ENCODE measurements at regions not wholly inside any gene's neighbourhood (a gene's known extent, or its start where the extent isn't known, plus 50 kb on each side); places are given as distances from the start of the nearest gene placed in this dataset.
"Not testable (repeated sequence)": the region's sequence is repeated elsewhere in the genome, so short reads cannot be mapped to it uniquely, and the experiment has no call there.

DNA sequence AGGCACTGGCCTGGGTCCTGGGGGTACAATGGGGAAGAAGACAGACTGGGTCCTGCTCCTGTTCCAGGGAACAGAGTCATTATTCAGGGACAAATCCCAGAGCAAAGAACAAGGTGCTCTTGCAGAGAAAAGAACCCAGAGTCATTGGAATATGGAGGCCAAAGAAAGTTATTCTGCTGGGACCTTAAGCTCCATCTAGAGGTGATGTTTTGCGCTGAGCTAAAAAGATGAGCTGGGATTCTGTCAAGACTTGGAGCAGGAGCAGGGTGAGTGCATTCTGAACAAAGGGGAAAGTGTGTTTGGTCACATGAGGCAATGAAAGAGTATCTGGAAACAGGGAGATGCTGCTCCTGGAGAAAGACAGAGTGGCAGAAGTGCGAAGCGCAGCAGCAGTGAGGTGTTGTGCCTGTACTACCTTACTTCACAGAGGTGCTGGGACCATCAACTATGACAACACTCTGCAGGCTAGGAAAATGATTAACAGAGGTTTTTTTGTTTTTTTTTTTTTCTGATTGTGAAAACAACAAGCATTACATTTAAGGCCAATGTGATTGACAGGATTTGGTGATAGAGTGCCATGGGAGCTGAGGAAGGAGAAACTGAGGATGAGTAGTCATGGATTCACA lies 95.3 kb upstream of the TNFSF11 start:
- DNase-seq (ENCODE audit: low read depth) = peak; percentile 25

DNA sequence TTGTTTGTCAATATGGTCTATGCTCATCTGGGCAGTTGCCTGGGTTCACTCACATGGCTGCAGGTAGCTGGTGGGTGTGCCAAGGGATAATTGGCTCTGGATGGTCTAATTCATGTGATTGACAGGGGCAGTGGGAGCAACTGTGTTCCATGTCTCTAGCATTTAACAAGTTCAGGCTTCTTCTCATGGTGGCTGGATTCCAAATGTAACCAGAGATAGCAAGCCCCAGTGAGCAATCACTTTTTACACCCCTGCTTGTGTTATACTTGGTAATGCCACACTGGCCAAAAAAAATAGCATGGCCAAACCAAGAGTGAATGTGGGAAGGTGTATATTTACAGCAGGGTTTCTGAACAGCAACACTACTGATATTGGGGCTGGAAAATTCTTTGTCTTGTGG lies 89.6 kb upstream of the TNFSF11 start:
- peak; percentile 19 for DNase-seq (ENCODE audit: low read depth)

DNA sequence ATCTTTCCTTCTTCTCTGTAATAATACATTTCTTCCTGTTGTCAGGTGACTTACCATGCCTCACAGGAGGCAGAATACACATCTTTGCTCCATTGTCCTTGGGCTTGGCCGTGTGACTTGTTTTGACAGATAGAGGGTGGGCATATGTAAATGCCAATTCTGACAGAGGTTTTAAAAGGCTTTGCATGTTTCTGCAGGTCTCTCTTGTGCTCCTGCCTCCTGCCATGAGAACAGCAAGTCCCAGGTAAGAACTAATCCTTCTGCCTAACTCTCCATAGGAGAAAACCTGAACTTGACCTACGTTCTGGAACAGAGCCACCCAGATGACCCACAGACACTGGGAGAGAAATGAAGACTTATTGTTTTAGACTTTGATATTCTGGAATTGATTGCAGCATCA lies 88.7 kb upstream of the TNFSF11 start:
- no peak for DNase-seq (ENCODE audit: low read depth)

DNA sequence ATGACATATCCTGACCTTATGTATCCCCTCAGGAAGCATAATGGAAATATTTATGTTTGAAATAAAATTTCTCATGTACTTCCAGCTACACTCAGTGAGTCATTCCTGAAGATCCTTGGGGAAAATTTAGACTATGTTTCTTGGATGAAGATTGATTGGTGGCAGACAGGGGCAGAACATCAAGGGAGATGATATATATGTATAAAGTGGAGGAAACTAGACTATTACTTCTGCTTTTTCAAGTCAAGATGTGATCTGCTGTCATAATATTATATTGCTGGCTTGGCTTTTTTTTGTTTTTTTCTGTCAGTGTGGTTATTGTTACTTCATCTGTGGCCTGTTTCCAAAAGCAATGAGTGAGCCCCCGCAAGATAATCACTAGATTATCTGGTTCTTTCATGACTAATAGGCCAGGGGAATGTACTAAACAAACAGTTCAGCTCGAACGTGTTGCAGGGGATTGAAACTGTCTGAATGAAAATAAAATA lies 87.2 kb upstream of the TNFSF11 start:
- peak; percentile 76 for DNase-seq (ENCODE audit: low read depth)

DNA sequence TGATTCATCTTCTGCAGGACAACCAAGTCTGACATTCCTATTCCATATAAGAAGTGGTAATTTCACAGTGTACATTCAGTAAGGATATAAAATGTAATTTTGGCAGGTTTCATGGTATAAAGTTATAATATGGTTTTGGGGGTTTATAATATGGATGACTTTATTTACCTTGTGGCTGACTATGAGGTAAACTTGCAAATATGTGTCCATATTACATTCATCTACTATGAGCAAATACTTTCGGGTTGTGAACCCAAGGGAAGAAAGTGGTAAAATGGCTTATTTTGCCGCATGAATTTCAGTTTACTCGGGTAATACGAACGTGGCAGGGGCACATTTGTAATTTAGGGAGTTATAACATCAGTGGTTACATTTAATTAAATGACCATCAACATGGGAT lies 86.7 kb upstream of the TNFSF11 start:
- peak; percentile 27 for DNase-seq (ENCODE audit: low read depth)

DNA sequence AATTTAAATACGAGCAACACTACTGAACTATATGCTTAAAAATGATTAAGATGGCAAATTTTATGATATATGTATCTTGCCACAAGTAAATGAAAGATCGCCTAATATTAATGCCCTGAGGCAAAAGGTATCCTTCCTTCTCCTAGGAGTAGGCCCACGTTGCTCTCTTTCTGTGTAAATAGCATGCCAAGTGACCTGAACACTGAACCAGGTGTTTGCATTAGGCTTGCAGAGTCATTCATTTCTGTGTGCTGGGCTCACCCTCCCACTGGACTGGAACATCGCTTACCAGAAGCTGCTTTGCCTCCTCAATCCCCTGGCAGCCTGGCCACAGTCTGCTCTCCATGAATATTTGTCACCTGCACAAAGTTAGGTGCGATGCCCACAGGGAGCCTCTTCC lies 83.3 kb upstream of the TNFSF11 start:
- DNase-seq (ENCODE audit: low read depth) = no peak

DNA sequence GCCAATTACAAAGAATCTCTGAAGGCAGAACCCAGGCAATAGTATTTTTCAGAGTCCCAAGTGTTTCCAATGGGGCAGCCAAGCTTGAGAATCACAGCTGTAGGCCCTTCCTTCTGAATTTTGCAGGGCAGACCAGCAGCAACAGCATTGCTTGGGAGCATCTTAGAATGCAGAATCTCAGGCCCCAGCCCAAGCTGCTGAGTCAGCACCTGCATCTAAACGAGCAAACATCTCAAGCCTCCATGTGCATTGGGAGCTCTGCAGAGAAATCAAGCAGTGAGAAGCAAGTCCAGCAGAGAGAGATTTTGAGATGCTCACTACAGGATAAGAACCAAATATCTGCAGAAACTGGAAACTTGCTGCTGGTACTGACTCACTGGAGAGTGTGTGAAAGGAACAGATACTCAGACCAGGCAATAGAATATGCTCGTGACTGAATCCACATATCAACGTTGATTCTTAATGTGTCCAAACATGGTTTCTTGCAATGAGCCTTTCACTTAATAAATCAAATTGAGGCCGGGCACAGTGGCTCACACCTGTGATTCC lies 81.5 kb upstream of the TNFSF11 start:
- no peak for DNase-seq (ENCODE audit: low read depth)

DNA sequence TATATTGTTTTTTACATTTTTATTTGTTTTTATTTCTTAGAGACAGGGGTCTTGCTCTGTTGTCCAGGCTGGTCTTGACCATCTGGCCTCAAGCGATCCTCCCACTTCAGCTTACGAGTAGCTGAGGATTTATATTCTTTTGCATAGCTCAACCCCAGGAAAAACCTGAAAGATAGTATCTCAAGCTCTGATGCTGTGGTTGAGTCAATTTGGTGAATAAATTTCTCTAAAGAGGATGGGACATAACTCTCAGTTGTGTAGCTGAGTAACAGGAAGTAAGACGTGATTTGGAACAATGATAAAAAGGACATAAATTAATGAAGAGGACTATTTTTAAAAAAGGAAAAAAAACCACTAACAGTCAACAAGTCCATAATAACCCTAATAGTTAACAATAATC lies 79.8 kb upstream of the TNFSF11 start:
- DNase-seq (ENCODE audit: low read depth) = peak; percentile 62

DNA sequence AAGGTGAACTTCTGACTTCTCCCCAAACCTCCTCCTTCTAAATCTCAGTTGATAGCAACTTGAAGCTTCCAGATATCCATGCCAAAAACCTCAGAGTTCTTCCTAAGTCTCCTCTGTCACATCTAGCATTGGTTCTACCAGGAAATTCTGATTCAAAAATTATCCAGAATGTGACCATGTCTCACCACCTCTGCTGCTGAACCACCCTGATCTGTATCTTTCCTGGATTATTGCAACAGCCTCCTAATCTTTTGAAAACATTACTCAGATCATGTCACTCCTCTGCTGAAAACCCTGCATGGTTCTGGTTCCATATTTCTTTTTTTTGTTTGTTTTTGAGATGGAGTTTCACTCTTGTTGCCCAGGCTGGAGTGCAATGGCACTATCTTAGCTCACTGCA lies 78.7 kb upstream of the TNFSF11 start:
- peak; percentile 37 for DNase-seq (ENCODE audit: low read depth)

DNA sequence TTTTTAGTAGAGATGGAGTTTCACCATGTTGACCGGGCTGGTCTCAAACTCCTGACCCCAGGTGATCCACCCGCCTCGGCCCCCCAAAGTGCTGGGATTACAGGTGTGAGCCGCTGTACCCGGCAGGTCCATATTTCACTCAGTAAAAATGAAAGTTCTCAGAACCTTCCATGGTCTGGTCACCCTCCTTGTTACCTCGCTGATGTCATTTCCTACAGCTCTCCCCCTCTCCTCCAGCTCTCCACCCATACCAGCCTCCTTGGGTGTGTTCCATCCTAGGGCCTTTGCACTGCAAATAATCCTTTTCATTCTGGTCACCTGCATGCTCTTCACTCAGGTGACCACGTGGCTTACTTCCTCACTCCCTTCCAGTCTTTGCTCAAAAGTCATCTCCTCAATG lies 78.2 kb upstream of the TNFSF11 start:
- no peak for DNase-seq (ENCODE audit: low read depth)

DNA sequence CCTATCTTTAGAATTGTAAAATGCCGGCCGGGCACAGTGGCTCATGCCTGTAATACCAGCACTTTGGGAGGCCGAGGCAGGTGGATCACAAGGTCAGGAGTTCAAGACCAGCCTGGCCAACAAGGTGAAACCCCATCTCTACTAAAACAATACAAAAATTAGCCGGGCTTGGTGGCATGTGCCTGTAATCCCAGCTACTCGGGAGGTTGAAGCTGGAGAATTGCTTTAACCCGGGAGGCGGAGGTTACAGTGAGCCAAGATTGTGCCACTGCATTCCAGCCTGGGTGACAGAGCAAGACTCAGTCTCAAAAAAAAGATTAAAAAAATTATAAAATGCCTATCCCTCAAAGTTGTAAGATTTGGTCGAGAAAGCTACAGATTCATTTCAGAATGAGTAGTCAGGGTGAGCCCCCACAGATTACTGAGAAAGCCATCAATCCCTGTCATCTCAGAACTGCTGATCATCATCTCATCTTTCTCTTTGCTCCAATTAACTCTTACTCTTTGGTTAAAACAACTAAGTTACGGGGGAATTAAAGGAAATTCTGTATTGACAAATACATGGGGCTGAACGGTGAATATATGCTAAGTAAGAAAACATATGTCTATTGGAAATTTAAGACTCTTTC lies 76.9 kb upstream of the TNFSF11 start:
- DNase-seq (ENCODE audit: low read depth) = not testable (repeated sequence)

DNA sequence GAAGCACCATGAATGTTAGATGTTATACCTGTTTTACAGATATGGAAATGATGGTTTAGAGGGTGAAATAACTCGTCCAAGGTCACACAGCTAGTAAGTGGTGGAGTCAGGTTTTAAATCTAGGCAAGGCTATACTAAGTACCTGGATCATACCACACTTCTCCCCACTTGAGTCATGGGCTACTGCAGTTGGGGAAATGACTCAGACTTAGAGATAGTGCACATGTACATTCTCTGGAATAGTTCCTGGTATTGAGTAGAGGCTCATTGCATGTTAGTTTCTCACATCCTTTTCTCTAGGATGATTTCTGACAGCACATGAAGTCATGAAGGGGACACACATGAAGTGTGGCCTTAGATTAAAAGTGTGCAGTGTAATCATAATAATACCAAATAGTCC lies 76.2 kb upstream of the TNFSF11 start:
- DNase-seq (ENCODE audit: low read depth) = peak; percentile 73

DNA sequence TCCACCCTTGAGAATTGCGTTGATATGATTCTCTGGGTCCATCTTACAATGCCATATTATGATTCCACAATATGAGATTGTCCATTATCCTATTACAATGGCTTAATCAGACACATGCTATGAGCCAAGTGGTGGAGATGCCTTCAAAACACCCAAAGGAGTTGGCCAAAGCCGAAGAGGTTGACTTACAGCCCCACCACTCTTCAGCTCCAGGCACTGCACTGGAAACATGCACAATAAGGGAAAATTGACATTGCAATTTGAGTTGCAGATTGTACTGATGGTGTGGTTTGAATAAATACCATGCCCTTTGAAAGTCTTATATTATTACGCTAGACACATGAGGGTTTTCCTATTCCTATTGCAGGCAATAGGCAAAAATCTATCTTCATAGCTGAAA lies 75.4 kb upstream of the TNFSF11 start:
- DNase-seq (ENCODE audit: low read depth) = no peak

Data from M059J (cell line).